Karpas-422 (cell line): ENCODE measurements at regions not wholly inside any gene's neighbourhood (a gene's known extent, or its start where the extent isn't known, plus 50 kb on each side); places are given as distances from the start of the nearest gene placed in this dataset.

ENCODE experiments used
- DNase-seq: peaks from one replicate; pipeline ENCODE4 v3.0.0-alpha.2; 2015
- H2AFZ ChIP-seq: fragments of 200-600 bp; sonication (generic); 2 replicates; pipeline ENCODE4 v1.6.1; 2014; ENCODE audit warnings: antibody characterized with exemption, low read length, mixed read lengths
- H3K27ac ChIP-seq: fragments of 200-600 bp; sonication (generic); 2 replicates; pipeline ENCODE4 v1.5.1; 2014; ENCODE audit warnings: mild to moderate bottlenecking, low read length, moderate library complexity
- H3K27me3 ChIP-seq: fragments of 200-600 bp; sonication (generic); 2 replicates; pipeline ENCODE4 v1.6.1; 2014; ENCODE audit warnings: low read length, mixed read lengths
- H3K36me3 ChIP-seq: fragments of 200-600 bp; sonication (generic); 2 replicates; pipeline ENCODE4 v1.6.1; 2014; ENCODE audit warnings: low read length, mixed read lengths; ENCODE audit not compliant: insufficient read depth
- H3K4me1 ChIP-seq: fragments of 200-600 bp; sonication (generic); 2 replicates; pipeline ENCODE4 v1.6.1; 2014; ENCODE audit warnings: mild to moderate bottlenecking, low read length, mixed read lengths
- H3K4me2 ChIP-seq: fragments of 200-600 bp; sonication (generic); 2 replicates; pipeline ENCODE4 v1.6.1; 2014; ENCODE audit warnings: low read length, low read depth, mild to moderate bottlenecking; ENCODE audit not compliant: poor library complexity, severe bottlenecking
- H3K4me3 ChIP-seq: fragments of 200-600 bp; sonication (generic); 2 replicates; pipeline ENCODE4 v1.5.1; 2014; ENCODE audit warnings: mild to moderate bottlenecking, antibody characterized with exemption, low read length, mixed read lengths
- H3K79me2 ChIP-seq: fragments of 200-600 bp; sonication (generic); 2 replicates; pipeline ENCODE4 v1.6.1; 2014; ENCODE audit warnings: mild to moderate bottlenecking, low read length, mixed read lengths
- H3K9ac ChIP-seq: fragments of 200-600 bp; sonication (generic); 2 replicates; pipeline ENCODE4 v1.6.0; 2014; ENCODE audit warnings: low read length
- H3K9me2 ChIP-seq: fragments of 200-600 bp; sonication (generic), shearing (Covaris generic); replicated peaks from 2 replicates; pipeline ENCODE4 v1.6.0; 2014; ENCODE audit warnings: mild to moderate bottlenecking, low read length, moderate library complexity; ENCODE audit not compliant: insufficient read depth
- H3K9me3 ChIP-seq: fragments of 300-700, 200-600 bp; sonication (generic); 2 replicates; pipeline ENCODE4 v1.6.1; 2014; ENCODE audit warnings: low read length, mixed read lengths
- H4K20me1 ChIP-seq: fragments of 200-600 bp; sonication (generic); 2 replicates; pipeline ENCODE4 v1.6.1; 2014; ENCODE audit warnings: mild to moderate bottlenecking, antibody characterized with exemption, low read length, low read depth; ENCODE audit not compliant: insufficient read depth

DNA sequence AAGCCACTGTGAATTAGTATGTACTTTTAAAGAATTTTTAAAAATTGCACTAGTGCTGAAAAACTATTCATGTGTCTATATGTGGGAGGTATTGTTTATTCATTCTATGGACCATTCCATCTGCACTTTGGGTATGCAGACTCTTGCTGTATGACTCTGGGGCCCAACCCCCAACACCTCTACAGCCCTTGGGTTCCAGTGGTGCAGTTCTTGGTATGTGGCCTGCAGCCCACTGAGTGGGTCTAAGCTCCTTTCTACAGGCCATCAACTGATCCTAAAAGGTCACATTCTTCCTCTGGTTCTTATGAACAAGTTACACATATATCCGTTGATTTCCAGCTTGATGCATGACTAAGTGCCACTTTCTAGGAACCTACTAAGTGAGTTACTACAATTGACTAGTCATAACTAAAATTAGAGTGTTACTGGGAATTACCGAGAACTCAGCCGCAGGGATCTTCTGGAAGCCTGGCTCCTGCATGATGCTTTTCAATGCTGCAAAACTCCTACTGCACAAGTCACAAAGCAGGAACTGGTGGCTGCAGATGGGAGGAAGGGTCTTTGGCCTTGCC is 62.4 kb upstream of the MED13L start:
- Histone ChIP-seq H3K36me3 (no peaks in the 10 kb centered on the region), H3K9me3 (no peaks in the 10 kb centered on the region), H2AFZ (no peak overlapping the region), H3K4me2 (no peak overlapping the region), H3K27me3 (no peaks in the 10 kb centered on the region), H3K9ac (no peak overlapping the region), H3K4me3 (no peak overlapping the region), H3K9me2 (no peaks in the 10 kb centered on the region), H3K4me1 (peaks cover 17% of the 10 kb centered on the region), H3K79me2 (no peaks in the 10 kb centered on the region), H3K27ac (no peak overlapping the region), H4K20me1 (no peaks in the 10 kb centered on the region)
- DNase-seq = no peak

DNA sequence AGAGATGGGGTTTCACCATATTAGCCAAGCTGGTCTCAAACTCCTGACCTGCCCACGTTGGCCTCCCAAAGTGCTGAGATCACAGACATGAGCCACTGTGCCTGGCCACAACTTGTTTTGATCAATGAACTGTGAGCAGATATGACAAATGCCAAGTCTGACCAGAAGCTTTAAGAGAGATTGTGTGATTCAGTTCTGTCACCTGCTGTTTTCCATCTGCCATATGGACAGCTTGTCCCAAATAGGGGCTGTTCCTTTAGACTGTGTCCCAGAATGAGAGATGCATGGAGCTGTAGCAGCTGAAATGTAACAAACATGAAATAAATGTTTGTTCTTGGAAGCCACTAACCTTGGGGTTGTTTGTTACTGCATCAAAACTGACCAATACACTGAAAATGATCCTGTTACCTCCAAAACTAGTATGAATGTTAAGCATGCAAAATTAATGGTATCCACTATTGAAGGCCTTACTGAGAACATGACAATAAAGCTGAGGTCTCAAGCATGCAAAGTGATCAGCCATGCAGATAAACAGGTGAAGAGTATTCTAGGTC is 65.9 kb upstream of the MED13L start:
- H2AFZ ChIP-seq = no peak overlapping the region
- no peak overlapping the region for H3K9ac ChIP-seq
- H3K27me3 ChIP-seq = no peaks in the 10 kb centered on the region
- H4K20me1 ChIP-seq = no peaks in the 10 kb centered on the region
- no peak overlapping the region for H3K4me3 ChIP-seq
- H3K79me2 ChIP-seq = no peaks in the 10 kb centered on the region
- H3K9me2 ChIP-seq = no peaks in the 10 kb centered on the region
- peaks cover 4% of the 10 kb centered on the region; the same call in 1 of the 2 replicates for H3K4me1 ChIP-seq
- no peak overlapping the region for H3K4me2 ChIP-seq
- H3K36me3 ChIP-seq = no peaks in the 10 kb centered on the region
- H3K27ac ChIP-seq = no peak overlapping the region
- H3K9me3 ChIP-seq = no peaks in the 10 kb centered on the region
- DNase-seq = no peak

DNA sequence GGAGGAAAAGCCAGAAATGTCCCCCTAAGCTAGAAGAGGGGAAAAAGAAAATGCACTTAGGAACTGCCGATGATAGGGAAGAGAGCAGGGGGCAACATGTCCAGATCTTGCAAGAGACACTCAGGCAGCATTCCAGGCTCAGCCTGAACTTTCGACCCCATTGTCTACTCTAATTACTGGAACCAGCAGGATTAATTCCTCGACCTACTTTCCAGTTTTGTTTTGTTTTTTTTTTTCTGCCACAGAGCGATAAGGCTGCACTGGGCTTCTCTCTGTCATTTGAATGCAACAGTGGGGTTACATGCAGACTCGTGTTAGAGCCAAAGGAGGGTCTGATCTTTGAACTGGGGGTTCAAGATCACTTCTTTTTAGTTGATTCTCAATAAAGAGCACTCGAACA is 68.7 kb upstream of the MED13L start:
- Histone ChIP-seq H3K4me1 (no peaks in the 10 kb centered on the region), H3K36me3 (no peaks in the 10 kb centered on the region), H3K27me3 (no peaks in the 10 kb centered on the region), H3K27ac (no peak overlapping the region), H3K9ac (no peak overlapping the region), H2AFZ (no peak overlapping the region), H3K79me2 (no peaks in the 10 kb centered on the region), H4K20me1 (no peaks in the 10 kb centered on the region), H3K9me3 (no peaks in the 10 kb centered on the region), H3K4me2 (no peak overlapping the region), H3K9me2 (no peaks in the 10 kb centered on the region), H3K4me3 (no peak overlapping the region)
- DNase-seq = no peak

DNA sequence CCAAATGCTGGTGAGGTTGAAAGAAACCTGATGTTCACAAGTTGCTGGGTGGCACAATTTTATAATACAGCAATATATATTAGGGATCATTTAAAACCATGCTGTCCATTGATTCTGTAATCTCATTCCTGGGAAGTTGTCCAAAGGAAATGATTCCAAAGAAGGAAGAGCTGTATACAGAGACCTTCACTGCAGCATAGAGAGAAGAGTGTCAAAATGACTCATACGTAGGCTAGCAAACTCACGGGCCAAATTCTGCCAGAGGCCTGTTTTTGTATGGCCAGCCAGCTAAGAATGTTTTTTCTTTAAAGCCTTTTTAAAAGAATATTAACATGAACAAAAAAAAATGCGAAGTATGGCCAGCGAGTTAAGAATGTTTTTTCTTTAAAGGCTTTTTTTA is 69.2 kb upstream of the MED13L start:
- no peak overlapping the region for H3K4me2 ChIP-seq
- H3K9me2 ChIP-seq = no peaks in the 10 kb centered on the region
- DNase-seq = no peak
- no peaks in the 10 kb centered on the region for H3K27me3 ChIP-seq
- no peaks in the 10 kb centered on the region for H4K20me1 ChIP-seq
- H2AFZ ChIP-seq = no peak overlapping the region
- no peak overlapping the region for H3K27ac ChIP-seq
- H3K4me3 ChIP-seq = no peak overlapping the region
- H3K4me1 ChIP-seq = no peaks in the 10 kb centered on the region
- no peaks in the 10 kb centered on the region for H3K9me3 ChIP-seq
- H3K9ac ChIP-seq = no peak overlapping the region
- H3K36me3 ChIP-seq = no peaks in the 10 kb centered on the region
- H3K79me2 ChIP-seq = no peaks in the 10 kb centered on the region

DNA sequence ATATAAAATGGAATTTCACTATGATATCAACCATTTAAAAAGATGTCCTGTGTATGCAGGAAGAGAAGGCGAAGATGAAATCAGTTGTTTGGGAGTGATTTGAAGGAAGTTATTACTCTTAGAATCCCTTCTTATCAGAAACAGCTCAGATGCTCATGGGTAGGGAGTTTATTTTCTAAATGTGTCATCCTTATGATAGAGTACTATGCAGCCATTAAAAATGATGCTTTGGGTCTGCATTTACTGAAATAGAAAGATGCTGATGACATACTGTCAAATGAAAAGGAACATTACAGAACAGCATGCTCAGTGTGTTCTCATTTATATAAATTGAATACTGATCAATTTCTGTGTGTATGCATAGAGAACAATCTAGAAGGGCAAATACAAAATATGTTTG is 69.8 kb upstream of the MED13L start:
- Histone ChIP-seq H2AFZ (no peak overlapping the region), H4K20me1 (no peaks in the 10 kb centered on the region), H3K27ac (no peak overlapping the region), H3K4me2 (no peak overlapping the region), H3K9me3 (no peaks in the 10 kb centered on the region), H3K36me3 (no peaks in the 10 kb centered on the region), H3K9me2 (no peaks in the 10 kb centered on the region), H3K4me3 (no peak overlapping the region), H3K79me2 (no peaks in the 10 kb centered on the region), H3K4me1 (no peaks in the 10 kb centered on the region), H3K27me3 (no peaks in the 10 kb centered on the region), H3K9ac (no peak overlapping the region)
- no peak for DNase-seq

DNA sequence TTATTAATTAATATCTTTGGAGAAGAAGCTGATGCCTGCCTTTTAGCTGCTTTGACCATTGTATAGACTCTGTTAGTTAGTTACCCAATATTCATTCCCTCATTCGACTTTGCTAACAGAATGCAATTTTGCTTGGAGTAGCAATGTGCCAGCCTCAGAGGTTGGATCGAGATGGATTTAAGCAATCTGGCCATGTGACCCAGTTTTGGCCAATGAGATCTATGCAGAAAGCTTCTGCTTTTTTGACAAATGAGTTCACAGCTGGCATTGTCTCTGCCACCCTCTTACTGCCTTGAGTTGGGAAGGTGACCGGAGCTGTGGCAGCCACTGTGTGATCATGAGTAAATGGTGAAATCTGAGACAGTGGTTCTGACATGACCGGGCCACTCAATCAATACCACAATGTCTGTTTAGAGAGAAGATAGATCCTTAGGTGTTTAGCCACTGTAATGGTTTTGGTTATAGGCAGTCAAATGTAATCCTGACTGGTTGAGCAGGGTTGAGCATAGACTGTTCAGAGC is 74.9 kb upstream of the MED13L start:
- Histone ChIP-seq H3K36me3 (no peaks in the 10 kb centered on the region), H3K9ac (no peak overlapping the region), H3K27me3 (no peaks in the 10 kb centered on the region), H4K20me1 (no peaks in the 10 kb centered on the region), H3K4me2 (no peak overlapping the region), H2AFZ (no peak overlapping the region), H3K9me3 (no peaks in the 10 kb centered on the region), H3K27ac (no peak overlapping the region), H3K9me2 (no peaks in the 10 kb centered on the region), H3K4me1 (no peaks in the 10 kb centered on the region), H3K79me2 (no peaks in the 10 kb centered on the region), H3K4me3 (no peak overlapping the region)
- no peak for DNase-seq

DNA sequence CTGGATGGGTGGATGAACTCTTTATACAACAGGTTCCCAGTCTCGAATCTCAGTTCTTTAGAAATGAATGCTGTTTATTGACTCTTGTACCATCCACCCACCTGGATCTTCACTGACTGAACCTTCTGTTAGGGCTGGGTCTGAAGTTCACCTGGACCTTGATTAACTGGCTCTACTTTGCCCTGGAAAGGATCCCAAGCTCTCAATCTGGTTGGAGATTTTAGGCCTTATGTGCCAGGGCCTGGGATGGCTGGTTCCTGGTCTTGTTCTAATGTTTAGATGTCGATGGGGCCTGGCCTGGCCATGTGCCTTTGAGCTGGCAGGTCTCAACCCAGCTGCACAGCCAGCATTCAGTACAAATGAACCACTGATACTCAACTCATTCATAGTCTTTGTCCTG is 76.5 kb upstream of the MED13L start:
- Histone ChIP-seq H3K4me1 (no peaks in the 10 kb centered on the region), H3K79me2 (no peaks in the 10 kb centered on the region), H3K4me2 (no peak overlapping the region), H4K20me1 (no peaks in the 10 kb centered on the region), H3K27ac (no peak overlapping the region), H3K9me3 (no peaks in the 10 kb centered on the region), H3K9me2 (no peaks in the 10 kb centered on the region), H2AFZ (no peak overlapping the region), H3K4me3 (no peak overlapping the region), H3K36me3 (no peaks in the 10 kb centered on the region), H3K9ac (no peak overlapping the region), H3K27me3 (no peaks in the 10 kb centered on the region)
- DNase-seq = no peak

DNA sequence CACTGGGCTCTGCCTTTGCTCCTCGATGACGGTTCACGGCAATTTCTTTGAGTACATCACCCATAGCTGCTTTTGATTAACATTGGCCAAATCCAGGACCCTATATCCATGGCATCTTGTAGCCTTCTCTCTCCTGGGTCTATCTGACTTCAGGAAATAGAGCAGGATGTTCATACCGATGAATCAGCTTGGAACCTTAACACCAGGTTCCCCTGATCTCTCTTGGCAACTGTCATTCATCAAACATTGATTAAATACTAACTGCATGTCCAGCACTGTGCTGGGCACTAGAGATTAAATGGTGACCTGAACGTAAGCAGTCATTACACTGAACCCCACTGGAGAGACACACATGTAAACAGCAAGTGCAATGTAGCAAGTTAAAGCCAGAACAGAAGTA is 77.0 kb upstream of the MED13L start:
- Histone ChIP-seq H3K79me2 (no peaks in the 10 kb centered on the region), H3K4me3 (no peak overlapping the region), H3K36me3 (no peaks in the 10 kb centered on the region), H3K9me3 (no peaks in the 10 kb centered on the region), H4K20me1 (no peaks in the 10 kb centered on the region), H3K9ac (no peak overlapping the region), H3K4me2 (no peak overlapping the region), H3K27me3 (no peaks in the 10 kb centered on the region), H3K4me1 (no peaks in the 10 kb centered on the region), H2AFZ (no peak overlapping the region), H3K27ac (no peak overlapping the region), H3K9me2 (no peaks in the 10 kb centered on the region)
- no peak for DNase-seq
